Ovary (tissue), 7 donors: ENCODE measurements at regions not wholly inside any gene's neighbourhood (a gene's known extent, or its start where the extent isn't known, plus 50 kb on each side); places are given as distances from the start of the nearest gene placed in this dataset.

Experiments
- DNase-seq, 5 donors: peaks; one replicate each; pipeline ENCODE4 v3.0.0-alpha.2; 2019 to 2020
- H3K27ac ChIP-seq, 2 donors: fragments of 200-600 bp; one replicate each; pipeline versions ENCODE4 v1.5.1 to v1.8.0; 2019 to 2022
- H3K27me3 ChIP-seq: fragments of 200-600 bp; one replicate; pipeline ENCODE4 v1.8.0; 2022
- H3K36me3 ChIP-seq: fragments of 200-600 bp; sonication (generic); one replicate; pipeline ENCODE4 v1.5.1; 2019
- H3K4me1 ChIP-seq: one replicate; pipeline ENCODE4 v1.8.1; 2013; ENCODE audit warnings: mild to moderate bottlenecking, moderate library complexity; ENCODE audit not compliant: insufficient read depth
- H3K4me3 ChIP-seq: fragments of 200-600 bp; sonication (generic); one replicate; pipeline ENCODE4 v1.5.1; 2017
- H3K9me3 ChIP-seq, 2 donors: fragments of 200-600 bp in 1 of 2; sonication (generic) in 1 of 2; one replicate each; pipeline versions ENCODE4 v1.5.1 to v1.8.1; 2013 to 2019; ENCODE audit warnings: mild to moderate bottlenecking in 1 of 2, moderate library complexity in 1 of 2
- EP300 ChIP-seq: sonication (generic); formaldehyde crosslinking; IDR thresholded peaks from one replicate; pipeline ENCODE4 v1.6.1; 2017; ENCODE audit warnings: antibody characterized with exemption
- POLR2A ChIP-seq: fragments of 450-650 bp; IDR thresholded peaks from one replicate; pipeline ENCODE4 v1.6.1; 2017; ENCODE audit warnings: antibody characterized with exemption, mild to moderate bottlenecking, moderate library complexity
- WGBS, 3 donors: extraction: QIAGEN DNeasy Blood & Tissue Kit in 1 of 3; methylation state at CpG; one replicate each; pipeline versions ENCODE4 v1.1.5 to v1.1.7; 2013 to 2017; 5-methylcytosine and 5-hydroxymethylcytosine counted together
- intact Hi-C, 4 donors: fragments of 100-400 bp; cut with DNase I; formaldehyde crosslinking; loops; one replicate each; pipeline versions ENCODE4 v1.11.0 to v1.15.1; 2022 to 2023
- TF ChIP-seq, protein P1 (sequence below), 3 donors: fragments of 450-650 bp in 2 of 3; fragments of 200-600 bp in 1 of 3; IDR thresholded peaks; one replicate each; pipeline versions ENCODE4 v1.5.1 to v1.8.0; 2016 to 2022; ENCODE audit warnings: antibody characterized with exemption in 3 of 3, mild to moderate bottlenecking in 1 of 3
- donor health status: DM: no; HTN: no; CAD: no; lungs with moderate emphysema.
- donor health status: DM: no; HTN: no; CAD: no.
- donor health status: Bipolar disorder and iron deficiency.
- donor health status: DM: no; HTN: no; CAD: no.
- donor health status: DM: yes; HTN: yes; CAD: no.

DNA sequence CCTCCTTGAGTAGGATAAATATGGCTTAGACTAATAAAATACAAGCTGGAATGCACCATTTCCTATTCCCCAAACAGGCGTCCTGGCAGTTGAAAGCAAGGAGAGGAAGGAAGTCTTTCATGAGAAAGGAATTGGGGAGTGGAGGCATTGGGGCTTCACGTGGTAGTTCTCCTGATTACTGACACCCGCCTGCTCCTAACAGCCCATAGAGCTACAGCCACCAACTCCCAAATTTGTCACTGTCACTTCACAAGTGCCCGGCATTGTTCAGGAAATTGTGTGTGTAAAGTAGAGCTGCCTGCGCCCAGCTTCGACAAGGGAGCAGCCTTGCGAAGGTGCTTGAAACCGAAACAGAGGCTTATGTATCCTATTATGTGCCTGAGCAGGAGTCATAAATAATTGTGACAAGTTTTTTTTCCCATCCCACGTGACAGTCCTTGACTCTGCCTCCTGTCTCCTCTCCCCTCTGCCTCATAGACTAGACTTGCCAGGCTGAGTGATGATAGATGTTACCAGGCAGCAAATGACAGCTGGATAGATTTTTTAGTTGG lies 301.7 kb upstream of the ZFP64 start:
- no peak overlapping the region for H3K4me3 ChIP-seq

DNA sequence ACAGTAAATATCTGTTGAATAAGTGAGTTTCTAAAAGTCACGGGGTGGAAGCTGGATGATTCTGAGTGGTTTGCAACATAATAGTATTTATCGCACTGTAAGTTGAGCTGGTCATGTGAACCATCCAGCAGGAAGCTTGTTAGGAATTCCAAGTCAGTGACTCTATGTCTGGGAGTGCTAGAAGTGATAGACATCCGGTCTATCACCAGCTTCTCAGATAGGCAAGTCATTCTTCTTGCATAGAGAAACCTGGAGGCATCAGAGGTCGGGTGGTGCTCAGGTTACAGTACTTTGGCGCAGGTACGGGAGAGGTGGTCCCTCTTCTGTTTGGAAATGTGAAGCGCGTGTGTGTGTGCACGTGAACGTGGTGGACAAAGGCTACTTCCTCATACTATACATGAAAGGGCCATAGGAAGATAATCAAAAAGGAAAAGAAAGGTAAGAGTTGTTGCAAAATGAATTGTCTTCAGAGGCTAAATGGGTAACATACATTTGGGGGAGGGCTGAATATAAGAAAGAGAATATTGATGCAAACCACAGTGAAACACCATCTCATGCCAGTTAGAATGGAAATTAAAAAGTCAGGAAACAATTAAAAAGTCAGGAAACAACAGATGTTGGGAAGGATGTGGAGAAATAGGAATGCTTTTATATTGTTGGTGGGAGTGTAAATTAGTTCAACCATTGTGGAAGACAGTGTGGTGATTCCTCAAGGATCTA lies 299.3 kb upstream of the ZFP64 start:
- Histone ChIP-seq H3K27ac (no peak overlapping the region), H3K27me3 (no peaks in the 10 kb centered on the region), H3K4me1 (no peaks in the 10 kb centered on the region), H3K36me3 (no peaks in the 10 kb centered on the region), H3K4me3 (no peak overlapping the region), H3K9me3 (no peaks in the 10 kb centered on the region)
- TF ChIP-seq, protein P1, sequence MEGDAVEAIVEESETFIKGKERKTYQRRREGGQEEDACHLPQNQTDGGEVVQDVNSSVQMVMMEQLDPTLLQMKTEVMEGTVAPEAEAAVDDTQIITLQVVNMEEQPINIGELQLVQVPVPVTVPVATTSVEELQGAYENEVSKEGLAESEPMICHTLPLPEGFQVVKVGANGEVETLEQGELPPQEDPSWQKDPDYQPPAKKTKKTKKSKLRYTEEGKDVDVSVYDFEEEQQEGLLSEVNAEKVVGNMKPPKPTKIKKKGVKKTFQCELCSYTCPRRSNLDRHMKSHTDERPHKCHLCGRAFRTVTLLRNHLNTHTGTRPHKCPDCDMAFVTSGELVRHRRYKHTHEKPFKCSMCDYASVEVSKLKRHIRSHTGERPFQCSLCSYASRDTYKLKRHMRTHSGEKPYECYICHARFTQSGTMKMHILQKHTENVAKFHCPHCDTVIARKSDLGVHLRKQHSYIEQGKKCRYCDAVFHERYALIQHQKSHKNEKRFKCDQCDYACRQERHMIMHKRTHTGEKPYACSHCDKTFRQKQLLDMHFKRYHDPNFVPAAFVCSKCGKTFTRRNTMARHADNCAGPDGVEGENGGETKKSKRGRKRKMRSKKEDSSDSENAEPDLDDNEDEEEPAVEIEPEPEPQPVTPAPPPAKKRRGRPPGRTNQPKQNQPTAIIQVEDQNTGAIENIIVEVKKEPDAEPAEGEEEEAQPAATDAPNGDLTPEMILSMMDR (IDR thresholded peaks at IDR 0.05), result no peak
- TF ChIP-seq EP300 (no peak), POLR2A (no peak)
- 85 to 93% (median 89%) methylated on average over 10 of the region's 10 CpGs for WGBS, 3 donors
- DNase-seq, result no peak
- intact Hi-C loops, result no loop called here

More for the DNA sequence above, 301.7 kb upstream of the ZFP64 start:
- 2 to 3% (median 2%) methylated on average over 9 of the region's 9 CpGs for WGBS, 3 donors
- intact Hi-C loops, result no loop called here
- TF ChIP-seq POLR2A, result no peak
- TF ChIP-seq, protein P1 (IDR thresholded peaks at IDR 0.05), result no peak
- TF ChIP-seq EP300, result no peak
- H3K9me3 ChIP-seq, result no peaks in the 10 kb centered on the region
- H3K36me3 ChIP-seq, result no peaks in the 10 kb centered on the region
- H3K27ac ChIP-seq, result no peak overlapping the region
- no peaks in the 10 kb centered on the region for H3K4me1 ChIP-seq
- H3K27me3 ChIP-seq, result no peaks in the 10 kb centered on the region
- DNase-seq, result no peak

DNA sequence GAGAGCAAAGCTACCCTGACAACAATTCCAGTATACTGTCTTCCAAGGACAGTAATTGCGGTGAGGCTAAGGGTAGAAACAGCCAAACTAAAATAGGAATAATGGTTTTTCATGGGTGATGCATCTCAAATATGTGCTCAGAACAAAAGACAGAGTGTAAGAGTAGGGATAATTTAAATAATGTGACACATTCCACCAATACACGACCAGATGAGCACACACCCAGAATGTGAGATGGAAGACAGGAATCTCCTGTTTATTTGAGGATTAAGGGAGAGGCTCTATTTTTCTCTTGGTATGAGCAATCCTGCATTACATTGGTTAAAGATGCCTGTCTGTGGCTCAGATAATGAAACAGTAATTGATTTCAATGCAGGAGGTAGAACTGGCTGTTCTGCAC lies 292.9 kb upstream of the ZFP64 start:
- DNase-seq, result no peak
- H3K9me3 ChIP-seq, result no peaks in the 10 kb centered on the region
- WGBS, 3 donors, result 56 to 69% (median 68%) methylated on average over 2 of the region's 2 CpGs
- H3K4me3 ChIP-seq, result no peak overlapping the region
- no peaks in the 10 kb centered on the region for H3K27me3 ChIP-seq
- H3K27ac ChIP-seq, result no peak overlapping the region
- no peaks in the 10 kb centered on the region for H3K36me3 ChIP-seq
- intact Hi-C loops, result no loop called here
- no peaks in the 10 kb centered on the region for H3K4me1 ChIP-seq
- TF ChIP-seq, protein P1 (IDR thresholded peaks at IDR 0.05), result no peak
- no peak for TF ChIP-seq EP300
- no peak for TF ChIP-seq POLR2A

DNA sequence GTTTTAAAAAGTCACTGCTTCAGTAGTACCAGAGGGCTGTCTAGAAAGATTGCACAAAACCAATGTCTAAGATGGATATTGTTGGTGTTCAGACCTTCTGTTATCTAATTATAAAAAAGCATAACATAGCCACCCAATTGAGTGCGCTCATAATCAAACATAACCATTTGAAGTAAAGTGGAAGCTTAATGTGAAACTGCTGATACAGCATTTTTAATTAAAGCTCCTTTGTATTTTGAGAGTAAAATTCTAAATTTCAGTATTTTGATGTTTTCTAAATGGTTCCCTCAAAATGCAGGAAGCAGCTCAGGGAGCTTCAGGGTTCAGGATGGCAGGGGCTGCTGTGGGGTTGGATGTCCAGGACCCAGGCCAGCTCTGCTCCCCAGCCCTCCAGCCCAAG lies 291.8 kb upstream of the ZFP64 start:
- intact Hi-C loops, result no loop called here
- WGBS, 3 donors, result 93 to 98% (median 97%) methylated on average over 1 of the region's 1 CpG
- no peak for DNase-seq

More for the DNA sequence above, 291.8 kb upstream of the ZFP64 start:
- Histone ChIP-seq H3K4me1 (no peaks in the 10 kb centered on the region), H3K4me3 (no peak overlapping the region), H3K9me3 (no peaks in the 10 kb centered on the region), H3K27ac (no peak overlapping the region), H3K27me3 (no peaks in the 10 kb centered on the region), H3K36me3 (no peaks in the 10 kb centered on the region)
- TF ChIP-seq, protein P1 (IDR thresholded peaks at IDR 0.05), result no peak
- no peak for TF ChIP-seq EP300
- no peak for TF ChIP-seq POLR2A
